CD4-positive, CD25-positive, alpha-beta regulatory T cell (primary cell): ENCODE measurements at regions not wholly inside any gene's neighbourhood (a gene's known extent, or its start where the extent isn't known, plus 50 kb on each side); places are given as distances from the start of the nearest gene placed in this dataset.

Experiments
- ATAC-seq, 2 donors: fragments of 150-1000 bp; cut with Tn5 transposase; one replicate each; pipeline ENCODE4 v1.10.0; 2021; ENCODE audit warnings: low read depth in 2 of 2, moderate number of reproducible peaks in 2 of 2, moderate library complexity in 1 of 2
- DNase-seq, 3 donors: peaks; one replicate each; pipeline versions ENCODE4 v3.0.0 to v3.0.0-alpha.2; 2012 to 2022; ENCODE audit warnings: mixed read lengths in 1 of 3
- H3K27ac ChIP-seq: one replicate; pipeline ENCODE4 v1.7.0; 2013; ENCODE audit warnings: mild to moderate bottlenecking, low read length; ENCODE audit not compliant: insufficient read depth, poor library complexity, severe bottlenecking
- H3K27me3 ChIP-seq: one replicate; pipeline ENCODE4 v1.7.0; 2013; ENCODE audit warnings: low read length; ENCODE audit not compliant: control insufficient read depth, insufficient read depth
- H3K36me3 ChIP-seq: one replicate; pipeline ENCODE4 v1.7.0; 2013; ENCODE audit warnings: mild to moderate bottlenecking, low read length, moderate library complexity; ENCODE audit not compliant: control insufficient read depth, insufficient read depth
- H3K4me1 ChIP-seq: 2 replicates; pipeline ENCODE4 v1.7.0; 2013; ENCODE audit warnings: mild to moderate bottlenecking, low read length; ENCODE audit not compliant: insufficient read depth, control insufficient read depth, poor library complexity, severe bottlenecking
- H3K4me3 ChIP-seq: one replicate; pipeline ENCODE4 v1.7.0; 2013; ENCODE audit warnings: low read depth, mild to moderate bottlenecking, low read length, moderate library complexity
- H3K9me3 ChIP-seq, 2 experiments: 1 replicate in 1 of 2; 2 replicates in 1 of 2; pipeline ENCODE4 v1.7.0; 2013; ENCODE audit warnings: low read length in 2 of 2, mild to moderate bottlenecking in 1 of 2, moderate library complexity in 1 of 2; ENCODE audit not compliant: control insufficient read depth in 2 of 2
- H3K27ac Mint-ChIP-seq, 3 donors: one replicate each; pipeline ENCODE4 v1.8.0; 2020 to 2022; ENCODE audit warnings: mild to moderate bottlenecking in 3 of 3, mixed read lengths in 3 of 3, moderate library complexity in 2 of 3
- H3K27me3 Mint-ChIP-seq: one replicate; pipeline ENCODE4 v1.8.0; 2022; ENCODE audit warnings: mild to moderate bottlenecking, mixed read lengths
- H3K36me3 Mint-ChIP-seq: one replicate; pipeline ENCODE4 v1.8.0; 2020; ENCODE audit warnings: mixed read lengths
- H3K4me1 Mint-ChIP-seq, 4 donors: one replicate each; pipeline ENCODE4 v1.8.0; 2020 to 2022; ENCODE audit warnings: mixed read lengths in 4 of 4, mild to moderate bottlenecking in 1 of 4
- H3K4me3 Mint-ChIP-seq, 4 donors: one replicate each; pipeline ENCODE4 v1.8.0; 2020 to 2022; ENCODE audit warnings: mild to moderate bottlenecking in 4 of 4, mixed read lengths in 4 of 4, moderate library complexity in 3 of 4
- H3K9me3 Mint-ChIP-seq, 7 donors: one replicate each; pipeline ENCODE4 v1.8.0; 2020 to 2022; ENCODE audit warnings: mixed read lengths in 7 of 7, mild to moderate bottlenecking in 3 of 7, moderate library complexity in 2 of 7

DNA sequence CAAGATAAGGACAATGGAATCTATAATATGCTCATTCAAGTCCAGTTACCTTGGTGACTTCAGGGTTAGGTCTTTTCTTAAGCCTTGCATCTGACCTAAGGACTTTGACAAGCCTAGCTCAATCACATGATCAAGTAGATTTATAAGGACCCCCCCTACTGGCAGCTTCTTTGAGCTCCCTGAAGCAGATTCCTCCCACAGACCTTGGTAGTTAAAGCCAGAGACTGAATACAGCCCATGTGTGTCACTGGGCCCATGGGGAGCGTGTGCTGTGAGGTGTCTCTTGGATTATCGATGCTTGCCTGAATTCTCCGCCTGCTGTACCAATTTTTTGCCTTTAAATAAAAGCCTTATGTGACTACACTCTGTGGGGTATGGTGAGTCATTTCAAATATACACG is 372.7 kb upstream of the RGS17 start:
- no peak overlapping the region for H3K27ac Mint-ChIP-seq
- Histone ChIP-seq H3K36me3 (no peaks in the 10 kb centered on the region), H3K4me3 (no peak overlapping the region), H3K27ac (no peak overlapping the region), H3K27me3 (no peaks in the 10 kb centered on the region), H3K9me3 (no peaks in the 10 kb centered on the region), H3K4me1 (no peaks in the 10 kb centered on the region)
- no peaks in the 10 kb centered on the region for H3K36me3 Mint-ChIP-seq
- peaks cover 0 to 2% (median 0%) of the 10 kb centered on the region in 7 donors for H3K9me3 Mint-ChIP-seq
- no peaks in the 10 kb centered on the region for H3K27me3 Mint-ChIP-seq
- DNase-seq = no peak
- no peak overlapping the region for H3K4me3 Mint-ChIP-seq
- no peak for ATAC-seq
- no peaks in the 10 kb centered on the region for H3K4me1 Mint-ChIP-seq

DNA sequence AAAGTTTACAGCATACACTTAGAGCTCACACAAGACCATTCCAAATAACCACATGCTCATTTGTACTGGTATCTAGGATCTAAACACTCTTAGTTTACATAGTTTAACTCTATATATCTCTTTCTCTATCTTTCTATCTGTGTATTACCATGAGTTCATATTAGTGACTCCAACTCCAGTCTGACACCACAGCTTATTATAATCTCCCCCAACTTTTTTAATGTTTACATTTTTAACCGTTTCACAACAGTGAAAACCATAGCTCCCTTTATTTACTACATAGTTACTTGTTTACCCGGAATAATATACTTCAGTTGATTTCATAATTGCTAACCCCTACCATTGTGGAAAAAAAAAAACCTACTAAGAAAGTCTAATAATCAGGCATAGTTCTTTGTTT is 362.4 kb upstream of the RGS17 start:
- Mint-ChIP-seq H3K36me3 (no peaks in the 10 kb centered on the region), H3K27me3 (no peaks in the 10 kb centered on the region), H3K4me3 (no peak overlapping the region), H3K4me1 (no peaks in the 10 kb centered on the region), H3K27ac (no peak overlapping the region), H3K9me3 (peaks cover 0 to 4% (median 2%) of the 10 kb centered on the region in 7 donors)
- Histone ChIP-seq H3K4me1 (no peaks in the 10 kb centered on the region), H3K36me3 (no peaks in the 10 kb centered on the region), H3K9me3 (no peaks in the 10 kb centered on the region), H3K4me3 (no peak overlapping the region), H3K27ac (no peak overlapping the region), H3K27me3 (no peaks in the 10 kb centered on the region)
- DNase-seq (no peak), ATAC-seq (no peak)

DNA sequence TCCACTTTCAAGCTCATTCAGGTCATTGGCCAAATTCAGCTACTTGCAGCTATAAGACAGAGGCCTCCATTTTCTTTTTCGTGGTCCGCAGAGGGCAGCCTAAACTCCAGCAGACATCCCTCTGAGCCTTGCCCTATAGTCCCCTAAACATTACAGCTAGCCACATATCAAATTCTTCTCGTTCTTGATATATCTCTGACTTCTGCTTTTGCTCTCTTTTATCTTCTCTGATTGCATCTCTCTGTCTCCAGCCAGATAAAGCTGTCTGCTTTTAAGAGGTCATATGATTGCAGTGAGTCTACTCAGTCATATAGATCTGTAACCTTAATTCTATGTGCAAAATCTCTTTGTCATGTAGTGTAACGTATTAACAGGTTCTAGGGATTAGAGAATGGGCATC is 358.4 kb upstream of the RGS17 start:
- no peak overlapping the region for H3K4me3 Mint-ChIP-seq
- no peaks in the 10 kb centered on the region for H3K4me1 Mint-ChIP-seq
- no peak overlapping the region for H3K27ac ChIP-seq
- no peak overlapping the region for H3K4me3 ChIP-seq
- DNase-seq (no peak), ATAC-seq (no peak)
- no peaks in the 10 kb centered on the region for H3K36me3 Mint-ChIP-seq
- H3K4me1 ChIP-seq = no peaks in the 10 kb centered on the region
- no peaks in the 10 kb centered on the region for H3K27me3 Mint-ChIP-seq
- no peaks in the 10 kb centered on the region for H3K9me3 ChIP-seq
- no peaks in the 10 kb centered on the region for H3K27me3 ChIP-seq
- no peak overlapping the region for H3K27ac Mint-ChIP-seq
- peaks cover 0 to 7% (median 0%) of the 10 kb centered on the region in 7 donors for H3K9me3 Mint-ChIP-seq
- H3K36me3 ChIP-seq = no peaks in the 10 kb centered on the region

DNA sequence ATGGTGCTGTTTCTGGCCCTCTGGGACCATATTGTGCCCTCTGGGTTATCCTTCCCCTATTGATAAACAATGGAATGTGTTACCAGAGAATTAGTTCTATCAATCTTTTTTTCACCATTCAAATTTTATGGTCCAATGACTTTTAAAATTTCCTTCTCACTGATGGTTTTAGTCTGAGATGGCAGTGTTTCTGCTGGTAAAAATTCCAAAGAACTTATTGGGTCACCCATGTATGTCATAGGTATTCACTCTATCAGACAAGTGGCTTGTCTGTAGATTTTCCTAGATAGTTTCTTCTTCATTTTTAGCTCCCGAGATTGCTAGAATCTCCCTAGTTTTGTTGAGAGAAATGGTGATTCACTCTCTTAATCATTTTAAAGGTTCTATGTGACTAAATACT is 357.2 kb upstream of the RGS17 start:
- Mint-ChIP-seq H3K4me3 (no peak overlapping the region), H3K36me3 (no peaks in the 10 kb centered on the region), H3K27me3 (no peaks in the 10 kb centered on the region), H3K9me3 (peaks cover 0 to 7% (median 0%) of the 10 kb centered on the region in 7 donors), H3K27ac (no peak overlapping the region), H3K4me1 (no peaks in the 10 kb centered on the region)
- H3K27ac ChIP-seq = no peak overlapping the region
- no peaks in the 10 kb centered on the region for H3K9me3 ChIP-seq
- no peaks in the 10 kb centered on the region for H3K27me3 ChIP-seq
- no peak for ATAC-seq
- H3K36me3 ChIP-seq = no peaks in the 10 kb centered on the region
- no peak for DNase-seq
- no peak overlapping the region for H3K4me3 ChIP-seq
- H3K4me1 ChIP-seq = no peaks in the 10 kb centered on the region

DNA sequence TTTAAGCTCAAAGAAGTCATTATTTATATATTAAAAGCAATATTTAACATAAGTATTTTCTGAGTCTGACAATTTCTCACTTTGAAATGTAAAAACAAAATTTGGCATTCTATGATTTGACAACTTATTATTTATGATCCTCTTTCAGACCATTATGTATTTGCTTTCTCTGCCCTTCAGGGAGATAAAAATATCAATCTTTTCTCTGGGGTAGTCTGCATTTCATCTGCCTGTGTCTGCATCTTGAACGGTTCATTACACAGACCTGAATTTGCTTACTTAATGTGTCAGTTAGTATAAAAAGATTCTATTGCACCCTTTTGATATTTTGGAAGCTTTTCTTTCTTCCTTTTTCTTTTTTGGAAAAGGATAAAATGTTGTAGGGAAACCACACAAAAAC is 354.0 kb upstream of the RGS17 start:
- no peak overlapping the region for H3K27ac Mint-ChIP-seq
- no peaks in the 10 kb centered on the region for H3K36me3 Mint-ChIP-seq
- H3K27ac ChIP-seq = no peak overlapping the region
- peaks cover 0 to 11% (median 0%) of the 10 kb centered on the region in 7 donors for H3K9me3 Mint-ChIP-seq
- ATAC-seq = no peak
- no peaks in the 10 kb centered on the region for H3K4me1 Mint-ChIP-seq
- no peak for DNase-seq
- no peaks in the 10 kb centered on the region for H3K36me3 ChIP-seq
- no peaks in the 10 kb centered on the region for H3K27me3 ChIP-seq
- no peak overlapping the region for H3K4me3 Mint-ChIP-seq
- H3K27me3 Mint-ChIP-seq = no peaks in the 10 kb centered on the region
- H3K4me3 ChIP-seq = no peak overlapping the region
- H3K4me1 ChIP-seq = no peaks in the 10 kb centered on the region
- no peaks in the 10 kb centered on the region for H3K9me3 ChIP-seq

DNA sequence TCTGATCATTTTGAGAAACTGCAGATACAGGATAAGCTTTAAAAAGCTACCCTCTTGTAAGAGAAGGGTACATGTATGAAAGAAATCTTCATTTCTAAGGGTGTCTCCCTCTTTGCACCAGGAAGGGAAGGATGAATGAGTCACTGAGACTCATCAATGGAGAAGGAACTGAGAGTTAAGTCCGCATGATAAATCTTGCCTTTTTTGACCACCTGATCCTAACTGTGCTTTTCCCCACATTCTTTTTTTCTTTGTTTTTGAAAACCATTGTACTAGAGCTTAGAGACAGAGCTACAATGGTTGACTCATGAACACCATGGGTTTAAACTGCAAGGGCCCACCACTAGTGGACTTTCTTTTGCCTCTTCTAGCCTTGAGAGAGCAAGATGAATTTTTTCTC is 353.0 kb upstream of the RGS17 start:
- Histone ChIP-seq H3K4me3 (no peak overlapping the region), H3K36me3 (no peaks in the 10 kb centered on the region), H3K27me3 (no peaks in the 10 kb centered on the region), H3K4me1 (no peaks in the 10 kb centered on the region), H3K9me3 (no peaks in the 10 kb centered on the region), H3K27ac (no peak overlapping the region)
- Mint-ChIP-seq H3K36me3 (no peaks in the 10 kb centered on the region), H3K4me3 (no peak overlapping the region), H3K27me3 (no peaks in the 10 kb centered on the region), H3K9me3 (peaks cover 0 to 11% (median 0%) of the 10 kb centered on the region in 7 donors), H3K27ac (no peak overlapping the region), H3K4me1 (no peaks in the 10 kb centered on the region)
- DNase-seq = no peak
- no peak for ATAC-seq

DNA sequence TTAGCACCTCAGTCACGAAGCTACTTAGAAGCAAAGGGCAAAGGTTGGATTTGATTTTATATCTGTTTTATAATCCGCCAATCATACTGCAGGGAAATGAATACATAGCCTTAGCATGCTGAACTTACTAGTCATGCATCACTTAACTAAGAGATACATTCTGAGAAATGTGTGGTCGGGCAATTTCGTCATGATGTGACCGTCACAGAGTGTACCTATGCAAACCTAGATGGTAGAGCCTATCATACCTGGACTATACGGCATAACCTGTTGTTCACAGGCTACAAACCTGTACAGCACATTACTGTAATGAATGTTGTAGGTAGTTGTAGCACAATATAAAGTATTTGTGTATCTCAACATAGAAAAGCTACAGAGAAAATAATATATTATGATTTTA is 345.2 kb upstream of the RGS17 start:
- Mint-ChIP-seq H3K36me3 (no peaks in the 10 kb centered on the region), H3K27ac (no peak overlapping the region), H3K4me3 (no peak overlapping the region), H3K4me1 (no peaks in the 10 kb centered on the region), H3K27me3 (no peaks in the 10 kb centered on the region), H3K9me3 (peaks cover 0 to 7% (median 3%) of the 10 kb centered on the region in 7 donors)
- no peaks in the 10 kb centered on the region for H3K36me3 ChIP-seq
- no peaks in the 10 kb centered on the region for H3K27me3 ChIP-seq
- H3K9me3 ChIP-seq = no peaks in the 10 kb centered on the region
- no peak for ATAC-seq
- H3K4me3 ChIP-seq = no peak overlapping the region
- no peaks in the 10 kb centered on the region for H3K4me1 ChIP-seq
- no peak for DNase-seq
- H3K27ac ChIP-seq = no peak overlapping the region

DNA sequence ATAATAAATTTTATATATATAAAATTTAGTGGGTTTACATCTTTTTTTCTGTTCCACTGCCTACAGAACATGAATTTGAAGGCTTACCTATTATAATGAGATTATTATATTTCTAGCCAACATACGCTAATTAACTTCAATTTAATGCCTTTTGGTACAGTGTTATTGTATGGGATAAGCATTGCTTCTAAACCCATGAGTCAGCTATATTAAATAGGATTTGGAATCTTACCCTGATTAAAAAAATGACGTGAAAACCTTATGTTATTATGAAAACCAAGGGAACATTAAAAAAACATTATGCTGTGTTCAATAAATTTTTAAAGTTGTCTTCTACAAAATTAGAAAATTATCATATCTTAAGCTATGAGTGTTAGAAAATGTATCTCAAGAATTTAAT is 334.0 kb upstream of the RGS17 start:
- Histone ChIP-seq H3K4me1 (no peaks in the 10 kb centered on the region), H3K4me3 (no peak overlapping the region), H3K9me3 (no peaks in the 10 kb centered on the region), H3K36me3 (no peaks in the 10 kb centered on the region), H3K27me3 (no peaks in the 10 kb centered on the region), H3K27ac (no peak overlapping the region)
- DNase-seq (no peak), ATAC-seq (no peak)
- Mint-ChIP-seq H3K27ac (no peak overlapping the region), H3K27me3 (no peaks in the 10 kb centered on the region), H3K4me3 (no peak overlapping the region), H3K4me1 (no peaks in the 10 kb centered on the region), H3K36me3 (no peaks in the 10 kb centered on the region), H3K9me3 (peaks cover 0 to 9% (median 2%) of the 10 kb centered on the region in 7 donors)
